NCI-H69 (cell line): ENCODE measurements at regions not wholly inside any gene's neighbourhood (a gene's known extent, or its start where the extent isn't known, plus 50 kb on each side); places are given as distances from the start of the nearest gene placed in this dataset.
A peak's percentile ranks its signal among the peaks of the same experiment; 100 is the strongest.

ENCODE experiments used
- DNase-seq: peaks from one replicate; lab custom pipeline; 2025; lab: John Stamatoyannopoulos, UW

- DNase-seq: peak; percentile 83
These were observed 143.2 kb upstream of the RET start for GRCh38 chr10:42933448-42934340.

GRCh38 chr10:42934351-42934811 is 142.5 kb upstream of the RET start:
- DNase-seq: no peak

GRCh38 chr10:42934842-42935241 is 142.0 kb upstream of the RET start:
- DNase-seq: no peak

DNA sequence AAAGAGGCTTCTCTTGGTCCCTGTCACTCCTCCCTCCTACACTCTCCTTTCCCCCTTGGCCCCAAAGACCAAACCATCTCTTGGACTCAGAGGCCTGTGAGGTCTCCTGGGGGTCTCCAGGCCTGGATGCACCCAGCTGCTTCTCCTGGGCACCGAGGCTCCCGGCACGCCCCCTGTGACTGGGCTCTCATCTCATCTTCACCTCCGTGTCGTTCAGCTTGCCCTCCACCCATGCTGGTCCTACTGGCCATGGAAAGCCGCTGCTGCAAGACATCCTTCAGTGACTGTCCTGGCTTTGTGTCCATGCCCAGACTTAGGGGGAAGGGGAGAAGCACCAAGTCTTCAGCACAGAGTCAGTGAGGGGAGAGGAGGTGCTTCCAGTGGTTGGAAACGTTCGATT is 141.4 kb upstream of the RET start:
- no peak for DNase-seq

DNA sequence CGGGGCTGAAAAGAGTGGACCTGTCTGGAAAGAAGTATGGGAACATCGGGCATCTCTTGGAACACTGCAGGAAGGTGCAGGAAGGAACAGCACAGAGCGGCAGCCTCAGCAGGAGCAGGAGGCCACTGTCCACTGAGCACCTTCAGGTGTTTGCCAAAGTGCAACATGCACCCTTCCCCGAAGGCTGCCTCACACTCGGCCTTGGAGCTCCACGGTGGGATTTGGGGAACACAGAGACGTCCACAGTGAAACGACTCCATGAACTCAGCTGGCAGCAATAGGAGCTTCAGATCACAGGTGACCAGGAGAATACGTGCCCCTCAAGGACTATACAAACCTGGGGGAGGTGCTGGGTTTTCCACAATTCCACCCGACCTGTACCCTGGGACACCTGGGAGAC is 140.3 kb upstream of the RET start:
- DNase-seq: no peak

GRCh38 chr10:42937048-42937447 is 139.8 kb upstream of the RET start:
- DNase-seq: no peak

GRCh38 chr10:42937649-42938180 is 139.2 kb upstream of the RET start:
- DNase-seq: peak; percentile 3

DNA sequence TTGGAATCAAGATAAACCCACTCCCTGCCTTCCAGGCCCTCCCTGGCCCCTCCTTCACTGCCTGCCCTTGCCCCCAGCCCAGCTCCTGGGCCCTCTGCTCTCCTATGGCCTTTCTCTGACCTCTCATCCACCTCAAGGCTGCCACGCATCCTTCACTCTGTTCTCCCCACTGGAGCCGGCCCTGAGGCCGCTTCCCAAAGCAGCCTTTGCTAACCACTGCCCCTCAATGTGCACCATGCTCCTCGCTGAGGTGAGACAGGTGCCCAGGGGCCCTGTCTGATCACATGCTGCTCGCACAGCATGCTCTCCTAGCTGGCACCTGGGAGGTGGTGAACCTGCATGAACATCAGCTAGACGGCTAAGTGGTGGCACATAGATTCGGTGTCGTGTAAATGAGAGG is 138.5 kb upstream of the RET start:
- DNase-seq: no peak

DNA sequence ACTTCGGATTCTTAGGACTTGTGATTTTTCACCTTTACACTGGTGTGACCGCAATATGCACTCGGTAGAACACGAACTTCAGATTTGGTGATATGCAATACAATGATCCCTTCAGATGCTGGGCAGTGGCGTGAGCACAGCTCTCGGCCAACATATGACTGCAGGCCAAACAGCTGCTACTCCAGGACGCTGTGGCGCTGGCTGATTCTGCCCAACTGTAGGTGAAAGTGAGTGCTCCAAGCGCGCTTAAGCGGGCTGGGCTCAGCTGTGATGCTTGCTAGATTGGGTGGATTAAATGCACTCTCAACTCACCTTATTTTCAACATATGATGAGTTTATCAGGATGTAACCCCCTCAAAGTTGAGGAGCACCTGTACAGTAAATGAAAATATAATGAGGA is 137.6 kb upstream of the RET start:
- no peak for DNase-seq

DNA sequence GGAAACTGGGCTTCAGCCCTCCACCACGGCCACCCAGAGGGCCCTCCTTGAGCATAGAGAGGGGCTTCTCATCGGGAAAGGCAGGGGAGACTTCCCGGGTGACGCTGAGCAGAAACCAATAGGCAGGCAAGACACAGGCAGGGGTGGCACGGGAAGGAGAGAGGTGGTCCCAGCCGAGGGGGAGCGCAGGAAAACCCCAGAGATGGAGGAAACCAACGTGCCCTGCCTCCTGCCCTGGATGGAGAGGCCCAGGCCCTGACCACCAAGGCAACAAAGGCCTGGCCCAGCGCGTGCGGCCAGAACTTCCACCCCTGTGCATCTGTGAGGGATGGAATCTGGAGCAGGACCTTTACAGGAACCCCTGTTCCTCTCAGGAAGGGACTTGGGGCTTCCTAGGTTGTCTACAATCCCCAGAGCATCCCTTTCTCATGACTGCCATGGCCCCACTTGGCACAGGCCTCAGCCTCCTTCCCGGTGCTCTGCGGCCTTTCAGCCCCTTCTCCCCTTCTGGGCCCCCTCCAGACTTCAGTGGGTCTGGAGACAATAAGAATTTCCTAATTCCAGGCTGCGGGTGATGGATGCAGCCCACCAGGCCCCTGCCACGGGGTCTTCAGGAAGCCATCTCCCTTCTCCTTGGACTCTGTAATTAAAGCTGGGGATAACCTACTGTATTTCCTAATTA is 137.0 kb upstream of the RET start:
- no peak for DNase-seq

GRCh38 chr10:42940487-42941294 is 136.2 kb upstream of the RET start:
- DNase-seq: no peak

DNA sequence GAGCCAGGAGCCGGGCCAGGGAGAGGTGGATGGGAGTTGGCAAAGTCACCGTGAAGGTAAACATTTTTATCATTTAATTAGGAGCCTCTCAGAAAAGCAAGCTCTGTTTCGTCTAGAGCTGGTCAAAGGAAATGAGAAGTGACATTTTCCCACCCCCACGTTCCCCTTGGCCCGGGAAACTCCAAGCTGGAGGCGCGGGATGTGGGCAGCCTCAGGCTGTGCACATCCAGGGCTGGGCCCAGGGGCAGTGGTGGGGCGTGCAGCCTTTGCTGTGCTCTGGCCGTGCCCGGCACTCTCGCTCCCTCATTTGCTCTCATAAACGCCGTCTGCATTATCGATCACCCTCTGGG is 135.6 kb upstream of the RET start:
- DNase-seq: no peak

DNA sequence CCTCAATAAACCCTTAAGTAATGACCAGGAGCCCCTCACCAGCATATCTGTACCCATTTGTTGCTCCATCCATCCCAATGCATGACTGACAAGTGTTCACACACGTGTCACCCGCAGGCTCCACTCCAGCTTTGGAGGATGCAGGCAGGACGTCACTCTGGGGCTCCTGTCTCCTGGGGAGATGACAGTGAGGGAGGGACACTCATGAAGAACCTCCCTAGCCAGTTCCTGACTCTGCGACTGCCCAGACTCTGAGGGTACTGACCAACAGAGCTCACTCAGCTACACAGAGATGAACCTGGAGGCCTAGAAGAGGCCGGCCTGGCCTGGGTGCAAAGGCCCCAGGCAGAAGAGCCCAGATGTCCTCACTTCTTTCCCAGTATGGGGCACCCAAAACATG is 135.1 kb upstream of the RET start:
- DNase-seq: no peak

DNA sequence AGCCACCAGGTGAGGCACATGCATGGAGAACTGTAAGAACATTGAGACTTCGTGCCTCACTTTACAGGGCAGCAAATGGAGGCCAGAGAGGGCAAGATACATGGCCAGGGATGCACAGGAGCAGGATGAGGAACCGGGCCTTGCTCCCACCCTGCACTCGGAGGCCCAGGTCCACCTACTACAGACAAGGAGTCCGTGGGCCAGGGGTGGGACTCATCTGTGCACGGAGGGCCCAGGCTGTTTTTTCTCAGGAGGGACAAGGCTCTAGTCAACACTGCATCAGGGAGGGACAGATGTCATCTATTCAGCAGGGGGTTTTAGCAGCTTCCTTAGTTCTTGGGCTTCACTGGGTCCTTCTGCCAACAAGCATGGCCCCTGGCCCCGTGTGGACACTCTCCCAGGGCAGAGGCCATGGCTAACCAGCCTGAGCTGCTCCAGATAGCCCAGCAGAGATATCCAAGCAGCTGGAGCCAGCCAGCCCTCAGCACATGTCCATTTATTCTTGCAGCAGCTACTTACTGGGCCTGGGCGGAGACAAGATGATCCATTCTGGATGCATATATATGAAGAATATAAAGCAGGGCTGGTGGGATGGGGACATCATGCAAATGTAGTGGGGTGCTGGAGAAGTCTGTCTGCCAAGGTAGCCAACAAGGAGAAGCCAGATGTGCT is 134.5 kb upstream of the RET start:
- DNase-seq: no peak

DNA sequence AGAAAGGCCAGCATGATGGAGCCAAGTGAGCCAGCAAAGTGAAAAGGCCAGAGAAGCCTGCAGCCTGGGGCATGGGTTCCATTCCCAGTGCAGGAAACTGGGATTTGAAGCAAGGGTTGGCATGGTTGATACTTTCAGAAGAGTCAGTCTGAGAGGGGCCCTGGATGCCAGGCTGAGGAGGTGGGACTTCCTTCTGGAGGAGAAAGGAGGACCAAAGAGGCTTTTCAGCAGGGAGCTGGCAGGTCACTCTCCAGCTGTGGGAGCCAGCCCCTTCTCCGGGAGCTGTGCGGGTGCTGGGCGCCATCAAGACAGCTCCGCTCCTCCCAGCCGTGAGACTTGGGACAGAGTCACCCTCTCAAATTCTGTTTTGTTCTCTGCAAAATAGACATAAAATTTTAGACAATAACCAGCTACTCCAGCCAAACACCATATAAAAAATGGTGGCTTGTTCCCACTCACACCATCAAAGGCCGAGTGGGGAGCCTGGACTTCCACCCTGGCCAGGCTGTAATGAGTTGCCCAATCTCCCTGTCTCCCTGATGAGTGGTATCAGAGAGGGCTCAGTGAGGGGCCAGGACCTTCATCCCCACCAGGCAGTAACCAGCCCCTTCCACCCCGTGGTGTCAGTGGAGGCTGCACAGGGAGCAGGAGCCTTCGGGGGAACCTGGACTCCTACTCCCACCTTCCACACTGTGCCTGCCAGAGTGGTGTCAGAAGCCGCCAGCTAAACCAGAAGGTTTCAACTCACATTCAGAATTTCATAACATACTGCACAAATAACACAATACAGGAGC is 133.6 kb upstream of the RET start:
- DNase-seq: no peak

DNA sequence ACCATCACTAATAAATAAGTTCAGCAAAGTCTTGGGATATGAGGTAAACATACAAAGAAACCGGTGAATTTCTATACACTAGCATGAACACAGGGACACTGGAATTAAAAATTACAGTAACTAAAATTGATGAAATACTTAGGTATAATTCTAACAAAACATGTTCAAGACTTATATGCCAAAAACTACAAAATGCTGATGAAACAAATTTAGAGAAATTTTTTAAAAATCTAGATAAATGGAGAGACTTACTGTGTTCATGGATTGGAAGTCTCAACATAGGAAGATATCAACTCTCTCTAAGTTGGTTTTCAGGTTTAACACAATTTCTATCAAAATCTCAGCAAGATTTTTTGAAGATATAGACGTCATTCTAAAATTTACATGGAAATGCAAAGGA is 128.8 kb upstream of the RET start:
- DNase-seq: no peak

DNA sequence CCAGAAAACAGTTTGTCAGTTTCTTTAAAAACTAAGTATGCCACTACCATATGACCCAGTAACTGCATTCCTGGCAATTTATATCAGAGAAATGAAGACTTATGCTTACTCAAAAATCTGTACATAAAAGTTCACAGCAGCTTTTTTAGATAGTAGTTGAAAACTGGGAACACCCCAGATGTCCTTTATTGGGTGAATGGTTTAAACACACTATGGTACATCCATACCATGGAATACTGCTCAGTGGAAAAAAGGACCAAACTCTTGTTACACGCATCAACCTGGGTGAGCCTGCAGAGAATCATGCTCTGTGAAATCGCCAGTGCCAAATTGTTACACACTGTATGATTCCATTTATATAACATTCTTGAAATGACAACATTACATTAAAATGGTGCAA is 127.6 kb upstream of the RET start:
- no peak for DNase-seq

GRCh38 chr10:42950606-42951485 is 126.0 kb upstream of the RET start:
- DNase-seq: no peak

GRCh38 chr10:42951486-42952251 is 125.2 kb upstream of the RET start:
- DNase-seq: peak; percentile 3
